HG03135 (cell line): ENCODE measurements at regions not wholly inside any gene's neighbourhood (a gene's known extent, or its start where the extent isn't known, plus 50 kb on each side); places are given as distances from the start of the nearest gene placed in this dataset.

Experiments
- ATAC-seq: cut with Tn5 transposase; IDR thresholded peaks from one replicate; pipeline ENCODE4 v1.9.1; 2021; ENCODE audit warnings: mild to moderate bottlenecking, moderate library complexity; ENCODE audit not compliant: unreplicated experiment

GRCh38 chr14:98366429-98366828 is 905.6 kb downstream of the BCL11B start:
- ATAC-seq, result no peak

DNA sequence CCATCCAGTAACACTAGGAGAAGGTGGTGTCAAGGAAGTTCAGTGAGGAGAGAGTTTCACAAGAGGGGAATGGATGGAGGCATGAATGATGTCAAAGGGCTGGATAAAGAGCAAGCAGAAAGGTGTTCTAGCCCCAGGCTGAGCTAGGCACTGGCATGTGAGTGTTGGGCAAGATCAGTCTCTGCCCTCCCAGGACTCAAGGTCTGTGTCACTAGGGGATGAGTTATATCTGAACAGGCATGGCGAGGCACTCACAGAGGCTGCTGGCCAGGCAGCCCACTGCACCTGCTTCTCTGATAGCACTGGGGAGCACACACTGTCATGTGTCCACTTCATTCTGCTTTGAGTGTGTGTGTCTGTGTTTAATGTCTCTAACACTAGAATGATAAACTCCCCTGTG is 903.8 kb downstream of the BCL11B start:
- no peak for ATAC-seq

- no peak for ATAC-seq
These were observed 903.1 kb downstream of the BCL11B start for GRCh38 chr14:98368916-98369315.

- ATAC-seq, result no peak
These were observed 902.7 kb downstream of the BCL11B start for GRCh38 chr14:98369344-98369743.

GRCh38 chr14:98370352-98370751 is 901.6 kb downstream of the BCL11B start:
- no peak for ATAC-seq

DNA sequence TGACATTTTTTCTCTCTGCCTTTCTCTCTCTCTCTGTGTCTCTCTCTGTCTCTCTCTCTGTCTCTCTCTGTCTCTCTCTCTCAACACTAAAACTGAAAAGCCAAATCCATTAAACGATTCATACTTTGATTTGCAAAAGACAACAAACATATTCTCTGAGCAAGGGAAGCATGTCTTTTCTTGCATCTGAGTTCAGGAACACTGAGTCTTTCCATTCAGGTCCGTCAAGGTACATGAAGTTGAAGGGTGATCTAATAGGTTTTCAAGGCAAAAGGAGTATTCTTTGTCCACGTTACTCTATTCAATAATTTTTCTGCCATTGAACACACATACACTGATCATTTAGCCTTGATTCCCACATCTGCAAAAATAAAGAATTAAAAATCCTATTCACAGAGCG is 900.9 kb downstream of the BCL11B start:
- no peak for ATAC-seq

- ATAC-seq, result no peak
These were observed 897.9 kb downstream of the BCL11B start for GRCh38 chr14:98374136-98374535.

DNA sequence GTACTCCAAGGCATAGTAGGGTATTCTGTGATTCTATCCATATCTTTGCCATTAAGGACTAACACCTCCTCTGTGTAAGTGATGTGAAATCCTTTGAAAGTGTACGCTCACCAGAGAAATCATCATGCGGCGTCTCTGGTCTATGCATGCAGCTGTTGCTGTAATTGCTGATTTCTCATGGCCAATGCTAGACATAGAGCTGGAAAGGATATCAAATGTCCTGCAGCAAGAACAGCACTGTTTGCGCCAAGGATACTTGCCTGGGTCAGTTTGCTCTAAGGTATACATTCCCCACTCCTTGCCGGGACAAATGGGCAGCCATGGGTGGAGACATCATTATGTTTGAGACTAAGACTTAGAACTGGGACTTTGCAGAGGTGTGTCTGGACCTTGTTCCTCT is 896.4 kb downstream of the BCL11B start:
- no peak for ATAC-seq

GRCh38 chr14:98379830-98380229 is 892.2 kb downstream of the BCL11B start:
- ATAC-seq, result no peak

DNA sequence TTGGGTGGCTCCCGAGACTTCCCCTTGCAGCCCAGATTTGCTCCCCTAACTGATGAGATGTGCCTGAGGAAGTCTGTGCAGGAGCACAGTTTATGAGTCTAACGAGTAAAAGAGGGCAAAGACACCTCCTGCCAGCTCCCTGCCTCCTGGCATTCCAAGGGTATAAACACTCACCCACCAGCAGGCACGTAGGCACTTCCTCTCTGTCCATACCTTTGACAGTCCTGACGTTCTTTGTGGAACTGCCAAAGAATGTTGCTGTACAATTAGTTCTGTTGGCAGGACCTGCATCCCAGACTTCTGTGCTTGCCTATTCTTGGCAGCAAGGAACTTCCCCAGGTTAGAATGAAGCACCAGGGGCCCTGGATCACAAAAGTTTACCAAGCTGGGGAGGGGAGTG is 889.3 kb downstream of the BCL11B start:
- ATAC-seq, result no peak

GRCh38 chr14:98385851-98386250 is 886.1 kb downstream of the BCL11B start:
- no peak for ATAC-seq

DNA sequence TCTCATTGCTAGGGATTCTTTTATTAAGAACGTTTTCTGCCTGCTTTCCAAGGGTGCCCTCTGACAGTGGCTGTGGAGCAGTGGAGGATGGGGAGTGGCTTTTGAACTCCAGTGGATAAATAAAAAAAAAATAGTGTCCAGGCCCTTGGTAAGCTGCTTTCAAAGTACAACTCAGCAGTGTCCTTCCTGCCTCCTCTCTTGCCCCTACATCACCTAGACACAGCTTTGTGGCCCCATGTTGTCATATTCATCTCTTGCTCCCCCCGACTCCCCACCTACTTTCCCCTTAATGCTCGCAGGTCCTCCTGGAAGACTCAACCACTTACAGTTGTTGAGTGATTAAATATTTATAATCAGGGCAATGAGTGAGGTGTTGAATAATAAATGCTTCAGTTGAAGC is 880.9 kb downstream of the BCL11B start:
- ATAC-seq, result no peak

DNA sequence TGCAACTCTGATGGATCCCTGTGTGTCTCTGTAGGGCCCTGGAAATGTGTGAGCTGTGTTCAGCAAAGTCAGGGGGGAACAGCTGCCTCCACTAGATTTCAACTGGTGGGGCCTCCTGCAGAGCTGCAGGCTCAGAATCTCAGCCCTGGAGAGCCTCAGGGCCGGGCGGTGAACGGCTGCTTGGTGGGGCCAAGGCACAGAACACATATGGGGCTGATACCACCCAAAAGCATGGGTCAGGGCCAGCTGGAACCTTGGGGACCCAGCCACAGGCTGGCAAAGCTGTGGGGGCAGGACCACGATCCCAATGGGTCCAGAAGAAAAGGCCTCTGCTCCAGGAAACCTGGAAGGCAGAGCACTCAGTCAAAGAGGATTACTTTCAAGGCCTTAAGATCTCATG is 878.5 kb downstream of the BCL11B start:
- no peak for ATAC-seq

DNA sequence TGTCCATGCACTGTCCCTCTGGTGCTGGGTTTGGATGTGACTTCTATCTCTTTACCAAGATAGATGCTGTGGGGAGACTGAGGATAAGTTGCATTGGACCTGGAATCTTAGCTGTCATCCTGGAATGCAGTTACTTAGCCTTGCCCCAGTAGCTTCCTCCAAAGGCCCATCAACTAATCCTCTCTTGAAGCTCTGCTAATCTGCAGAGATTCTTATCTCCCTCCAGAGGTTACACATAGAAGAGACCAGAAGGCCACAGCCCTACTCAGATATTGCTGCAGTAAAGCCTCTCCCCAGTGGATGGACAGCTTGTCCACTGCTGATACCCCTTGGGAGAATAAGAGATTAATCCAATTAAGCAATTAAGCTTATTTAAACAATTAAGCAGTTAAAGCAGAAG is 867.2 kb downstream of the BCL11B start:
- no peak for ATAC-seq

DNA sequence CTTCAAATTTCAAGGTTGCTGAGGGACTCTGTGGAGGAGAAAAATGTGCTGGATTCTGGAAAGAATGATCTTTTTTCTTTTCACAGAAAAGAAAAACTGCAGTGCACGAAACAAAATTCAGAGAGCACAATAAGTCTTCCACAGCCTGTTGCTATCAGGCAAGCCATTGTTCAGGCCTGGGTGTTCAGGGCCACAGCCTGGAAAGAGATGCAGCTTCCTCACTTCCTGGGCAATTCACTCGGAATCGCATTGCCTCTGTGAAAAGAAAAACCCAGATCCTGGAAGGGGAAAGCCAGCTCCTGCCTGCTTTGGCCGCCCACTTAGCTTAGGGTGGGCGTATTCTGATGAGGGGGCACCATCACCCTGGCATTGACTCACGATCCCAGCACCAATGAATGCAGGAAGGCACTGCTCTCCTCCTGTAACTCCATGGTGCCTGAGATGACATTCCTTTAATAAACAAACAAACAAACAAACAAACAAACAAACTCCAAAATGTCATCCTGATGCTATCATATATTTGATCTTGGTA is 863.9 kb downstream of the BCL11B start:
- ATAC-seq, result no peak

GRCh38 chr14:98408713-98409112 is 863.3 kb downstream of the BCL11B start:
- ATAC-seq, result no peak

GRCh38 chr14:98411154-98411553 is 860.8 kb downstream of the BCL11B start:
- ATAC-seq, result no peak

DNA sequence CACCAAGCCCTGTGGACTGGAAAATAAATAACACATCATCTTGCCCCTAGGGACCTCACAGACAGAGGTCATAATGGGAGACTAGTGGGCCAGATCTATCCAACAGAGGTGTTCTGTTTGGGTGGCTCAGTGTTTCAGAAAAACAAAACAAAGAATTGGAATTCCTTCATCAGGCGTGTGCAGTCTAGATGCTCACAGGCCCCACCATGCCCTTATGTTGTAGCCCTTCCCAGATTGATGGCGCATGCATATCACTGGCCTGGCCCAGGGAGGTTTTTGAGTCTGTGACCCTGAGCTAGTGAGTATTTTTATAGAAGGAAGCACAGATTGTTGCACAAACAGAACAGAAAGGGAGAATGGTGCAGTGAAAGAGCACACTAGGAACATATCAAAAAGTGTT is 859.6 kb downstream of the BCL11B start:
- no peak for ATAC-seq

DNA sequence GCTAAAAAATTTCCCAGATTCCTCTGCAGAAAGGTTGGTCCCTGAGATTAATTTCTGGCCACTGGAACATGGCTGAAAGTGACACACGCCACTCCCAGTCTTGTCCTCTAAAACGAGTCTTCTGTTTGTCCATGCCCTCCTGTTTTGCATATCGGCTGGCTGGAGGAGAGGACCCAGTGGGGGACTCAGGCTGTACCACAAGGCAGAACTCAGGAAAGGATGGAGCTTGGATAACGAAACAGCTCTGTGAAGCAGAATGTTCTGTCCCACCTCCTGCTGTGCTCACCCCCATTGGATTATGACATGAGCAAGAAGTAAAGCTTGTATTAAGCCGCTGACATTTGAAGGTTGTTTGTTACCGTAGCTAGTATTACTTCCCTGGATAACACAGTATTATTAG is 856.2 kb downstream of the BCL11B start:
- ATAC-seq, result no peak

- no peak for ATAC-seq
These were observed 855.0 kb downstream of the BCL11B start for GRCh38 chr14:98417001-98417400.

- ATAC-seq, result no peak
These were observed 843.5 kb downstream of the BCL11B start for GRCh38 chr14:98428483-98428994.

- ATAC-seq, result no peak
These were observed 838.6 kb downstream of the BCL11B start for GRCh38 chr14:98433436-98433835.

GRCh38 chr14:98437113-98437512 is 834.9 kb downstream of the BCL11B start:
- no peak for ATAC-seq
